SU-DHL-6 (cell line): ENCODE measurements at regions not wholly inside any gene's neighbourhood (a gene's known extent, or its start where the extent isn't known, plus 50 kb on each side); places are given as distances from the start of the nearest gene placed in this dataset.

Source experiments
- EZH2phosphoT487 ChIP-seq: fragments of 200-600 bp; sonication (generic), shearing (Covaris generic); conservative IDR thresholded peaks from 2 replicates; pipeline ENCODE4 v1.6.1; 2018; ENCODE audit warnings: mild to moderate bottlenecking, antibody characterized with exemption, low read length, moderate library complexity, mixed read lengths
- TF ChIP-seq, protein P1 (sequence below): fragments of 200-600 bp; sonication (generic); IDR thresholded peaks from one replicate; pipeline ENCODE4 v1.5.1; 2017; ENCODE audit warnings: antibody characterized with exemption, mild to moderate bottlenecking, low read length, moderate library complexity; ENCODE audit not compliant: insufficient read depth, poor library complexity, severe bottlenecking

DNA sequence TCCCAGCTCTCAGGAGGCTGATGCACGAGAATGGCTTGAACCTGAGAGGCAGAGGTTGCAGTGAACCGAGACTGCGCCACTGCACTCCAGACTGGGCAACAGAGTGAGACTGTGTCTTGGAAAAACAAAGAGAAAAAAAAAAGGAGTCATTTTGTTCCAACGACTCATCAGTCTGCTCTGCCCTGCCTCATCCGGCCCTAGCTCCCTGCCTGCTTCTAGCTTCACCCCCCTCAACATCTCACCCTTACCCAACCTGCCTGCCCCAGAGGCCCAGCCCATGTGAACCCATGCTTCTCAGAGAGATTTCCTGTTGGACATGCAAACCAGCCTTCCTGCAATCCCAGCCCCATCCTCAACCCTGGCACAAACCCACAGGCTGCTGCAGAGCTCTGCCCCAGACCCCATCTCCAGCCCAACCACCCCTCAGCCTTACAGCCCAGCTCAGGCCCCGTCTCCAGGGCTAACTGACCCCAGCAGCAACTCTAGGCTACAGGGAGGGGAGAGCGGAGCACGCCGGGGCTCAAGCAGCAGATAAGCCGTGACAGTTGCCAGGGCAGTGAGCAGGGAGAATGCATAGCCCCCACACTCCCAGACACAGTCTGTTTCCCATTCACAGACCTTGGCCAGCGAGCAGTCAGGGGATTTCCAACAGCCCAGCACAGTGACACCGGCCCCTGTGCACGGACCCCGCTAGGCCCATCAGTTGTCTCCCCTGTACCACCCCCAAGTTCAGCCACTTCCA, 86.0 kb upstream of the KCTD7 start:
- TF ChIP-seq, protein P1, sequence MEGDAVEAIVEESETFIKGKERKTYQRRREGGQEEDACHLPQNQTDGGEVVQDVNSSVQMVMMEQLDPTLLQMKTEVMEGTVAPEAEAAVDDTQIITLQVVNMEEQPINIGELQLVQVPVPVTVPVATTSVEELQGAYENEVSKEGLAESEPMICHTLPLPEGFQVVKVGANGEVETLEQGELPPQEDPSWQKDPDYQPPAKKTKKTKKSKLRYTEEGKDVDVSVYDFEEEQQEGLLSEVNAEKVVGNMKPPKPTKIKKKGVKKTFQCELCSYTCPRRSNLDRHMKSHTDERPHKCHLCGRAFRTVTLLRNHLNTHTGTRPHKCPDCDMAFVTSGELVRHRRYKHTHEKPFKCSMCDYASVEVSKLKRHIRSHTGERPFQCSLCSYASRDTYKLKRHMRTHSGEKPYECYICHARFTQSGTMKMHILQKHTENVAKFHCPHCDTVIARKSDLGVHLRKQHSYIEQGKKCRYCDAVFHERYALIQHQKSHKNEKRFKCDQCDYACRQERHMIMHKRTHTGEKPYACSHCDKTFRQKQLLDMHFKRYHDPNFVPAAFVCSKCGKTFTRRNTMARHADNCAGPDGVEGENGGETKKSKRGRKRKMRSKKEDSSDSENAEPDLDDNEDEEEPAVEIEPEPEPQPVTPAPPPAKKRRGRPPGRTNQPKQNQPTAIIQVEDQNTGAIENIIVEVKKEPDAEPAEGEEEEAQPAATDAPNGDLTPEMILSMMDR = no peak
- no peak for TF ChIP-seq EZH2phosphoT487
